GM18520 (cell line): ENCODE measurements at regions not wholly inside any gene's neighbourhood (a gene's known extent, or its start where the extent isn't known, plus 50 kb on each side); places are given as distances from the start of the nearest gene placed in this dataset.

ENCODE experiments used
- ATAC-seq: cut with Tn5 transposase; IDR thresholded peaks from one replicate; pipeline ENCODE4 v1.9.1; 2021; ENCODE audit not compliant: unreplicated experiment

DNA sequence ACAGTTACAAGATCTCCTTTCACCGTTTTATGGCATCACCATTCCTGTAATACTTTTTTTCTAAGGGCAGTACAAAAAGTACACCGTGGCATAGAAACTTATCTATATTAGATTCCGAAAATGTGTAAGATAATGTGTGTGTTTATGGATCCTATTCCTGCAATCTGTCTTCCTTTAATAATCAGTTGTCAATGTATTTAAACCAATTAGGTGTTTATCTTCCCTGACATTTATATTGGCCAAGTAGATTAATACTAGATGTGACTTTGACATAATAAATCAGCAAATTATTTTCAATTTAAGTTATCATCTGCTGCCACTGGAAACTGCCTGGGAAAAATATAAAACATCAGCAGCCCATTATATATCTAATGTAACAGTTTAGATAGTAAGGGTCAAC, 770.3 kb upstream of the ADGRL2 start:
- no peak for ATAC-seq

DNA sequence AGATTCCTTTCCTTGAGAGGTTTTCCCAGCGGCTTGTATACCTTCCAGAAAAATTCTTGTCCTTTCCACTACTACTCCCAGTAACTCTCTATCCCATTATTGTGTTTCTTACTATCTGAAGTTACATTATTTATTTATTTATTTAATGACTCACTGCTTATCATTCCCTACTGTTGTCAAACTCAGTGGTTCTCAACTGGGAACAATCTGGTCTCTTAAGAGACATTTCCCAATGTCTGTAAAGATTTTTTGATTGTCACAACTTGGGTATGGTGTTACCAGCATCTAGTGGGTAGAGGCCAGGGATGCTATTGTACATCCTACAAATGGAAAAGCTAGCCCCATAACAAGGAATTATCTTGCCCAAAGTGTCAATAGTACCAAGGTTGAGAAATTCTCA, 771.5 kb upstream of the ADGRL2 start:
- ATAC-seq = no peak

DNA sequence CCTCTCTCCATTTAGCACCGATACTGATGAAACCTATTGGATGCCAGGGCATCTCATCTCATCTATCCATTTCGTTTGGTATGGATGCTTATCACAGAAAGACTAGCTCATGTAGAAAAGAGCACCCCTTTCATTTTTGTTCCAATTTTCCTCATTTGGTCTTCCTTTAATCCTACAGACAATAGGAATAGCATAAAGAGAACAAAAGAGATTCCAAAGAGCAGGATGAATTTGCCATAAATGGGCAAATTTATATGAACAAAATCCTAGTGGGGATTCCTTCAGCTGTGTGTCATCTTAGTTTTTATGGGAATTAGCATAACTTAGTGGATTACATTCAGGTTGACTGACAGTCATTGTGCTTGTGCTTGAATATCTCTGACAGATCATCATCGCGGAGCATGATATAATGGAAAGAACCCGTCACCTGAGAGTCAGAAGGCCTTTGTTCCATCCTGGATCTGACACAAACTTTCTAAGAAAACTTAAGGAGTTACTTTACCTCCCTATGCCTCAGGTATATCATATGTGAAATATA, 777.5 kb upstream of the ADGRL2 start:
- no peak for ATAC-seq

DNA sequence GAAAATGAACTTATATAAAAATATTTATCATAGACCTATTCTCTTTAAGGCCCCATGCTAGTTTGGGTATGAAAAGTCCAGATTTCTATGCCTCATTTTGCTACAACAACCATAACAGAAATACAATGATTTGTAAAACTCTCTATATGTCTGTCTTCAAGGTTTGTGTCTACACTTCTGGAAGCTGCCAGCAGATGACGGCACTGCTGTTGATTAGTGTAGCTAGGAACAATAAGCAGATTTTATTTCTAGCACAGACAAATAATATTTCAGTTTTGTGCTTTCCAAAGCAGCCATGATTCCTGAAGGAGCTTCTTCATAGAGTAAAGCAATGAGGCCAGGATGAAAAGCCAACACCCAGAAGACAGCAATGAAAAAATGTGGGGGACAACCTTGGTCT, 779.6 kb upstream of the ADGRL2 start:
- no peak for ATAC-seq

DNA sequence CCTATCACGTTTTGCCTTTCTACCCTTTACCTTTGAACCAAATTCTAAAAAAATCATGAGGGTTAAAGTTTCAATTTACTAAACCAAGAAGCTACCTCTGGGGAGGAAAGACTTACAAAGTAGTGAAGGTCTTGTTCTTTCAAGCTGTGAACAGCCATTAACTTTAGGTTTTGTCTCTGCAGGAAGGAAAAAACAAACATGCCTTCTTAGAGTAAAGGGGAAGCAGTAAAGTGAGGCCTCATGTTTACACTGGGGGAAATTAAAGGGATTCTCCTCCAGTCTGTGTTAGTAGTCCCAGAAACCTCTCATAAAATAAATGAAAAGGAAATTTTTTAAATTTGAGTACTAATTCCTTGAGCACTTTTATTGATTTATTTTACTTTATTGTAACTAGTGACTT, 780.2 kb upstream of the ADGRL2 start:
- ATAC-seq = no peak

DNA sequence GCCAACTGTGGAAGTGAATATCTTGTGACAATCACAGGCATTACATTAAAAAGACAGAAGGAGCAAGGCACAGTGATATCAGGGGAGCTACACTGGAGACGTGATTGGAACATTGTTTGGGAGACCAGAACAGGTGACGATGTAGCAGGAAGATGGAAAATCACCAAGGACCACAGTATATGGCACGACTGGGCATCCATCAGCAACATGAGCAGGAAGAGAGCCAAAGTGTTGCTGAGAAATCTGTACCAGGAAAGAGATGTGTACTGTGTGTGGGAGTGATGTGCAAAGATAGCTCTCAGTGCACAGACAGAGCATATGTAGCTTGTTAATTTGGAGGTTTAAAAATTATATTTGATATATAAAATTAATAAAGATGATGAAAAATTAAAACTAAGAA, 790.6 kb upstream of the ADGRL2 start:
- ATAC-seq = no peak

DNA sequence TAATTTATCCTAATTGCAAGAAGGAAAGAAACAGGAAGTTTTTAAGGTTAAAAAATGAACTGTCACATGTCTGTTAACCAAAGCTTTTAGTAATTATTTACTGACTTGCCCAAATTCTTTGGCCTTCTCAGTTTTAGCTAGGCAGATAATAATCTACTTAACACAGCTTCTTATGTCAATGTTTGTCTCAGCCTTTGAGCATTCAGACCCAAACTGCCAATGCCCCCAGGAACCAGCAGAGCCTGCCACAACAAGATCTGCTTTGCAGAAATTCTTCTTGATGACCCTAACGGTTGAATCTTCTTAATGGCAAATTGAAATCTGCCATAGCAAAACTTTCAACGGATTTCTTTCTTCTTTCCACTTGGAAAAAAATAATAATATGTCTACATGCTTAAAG, 792.4 kb upstream of the ADGRL2 start:
- ATAC-seq = no peak

DNA sequence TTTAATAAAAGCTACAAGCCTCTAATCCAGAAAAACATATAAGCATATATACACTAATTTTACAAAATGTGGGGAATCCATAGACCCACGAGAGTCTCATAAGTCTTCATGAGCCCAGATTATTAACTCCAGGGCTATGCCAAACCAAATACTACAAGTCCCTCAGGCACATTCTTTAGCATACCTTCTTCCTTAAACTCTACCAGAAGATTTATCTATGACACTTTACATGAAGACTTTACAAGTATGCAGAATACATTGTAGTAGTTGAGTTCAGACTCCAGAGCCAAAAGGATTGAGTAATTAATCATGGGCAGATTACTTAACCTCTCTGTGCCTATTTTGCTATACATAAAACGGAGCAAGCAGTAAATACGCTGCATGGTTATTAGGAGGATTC, 793.7 kb upstream of the ADGRL2 start:
- ATAC-seq = no peak

DNA sequence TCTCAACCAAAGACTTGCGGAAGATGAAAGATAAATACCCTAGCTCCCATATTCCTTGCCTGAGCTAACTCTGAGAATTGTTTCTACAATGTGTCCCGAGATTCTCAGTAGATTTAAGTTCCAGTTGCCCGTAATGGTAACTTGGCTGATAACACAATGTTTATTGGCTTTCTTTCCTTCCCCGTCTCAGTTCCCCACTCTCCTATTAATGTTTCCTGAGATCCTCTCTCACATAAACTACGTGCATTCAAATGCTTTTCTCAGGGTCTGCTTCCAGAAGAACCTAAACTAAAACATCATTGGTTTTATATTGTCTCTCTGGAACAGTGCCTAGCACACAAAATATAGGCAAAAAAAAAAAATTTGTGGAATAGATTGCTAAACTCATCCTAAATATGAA, 794.2 kb upstream of the ADGRL2 start:
- ATAC-seq = no peak

DNA sequence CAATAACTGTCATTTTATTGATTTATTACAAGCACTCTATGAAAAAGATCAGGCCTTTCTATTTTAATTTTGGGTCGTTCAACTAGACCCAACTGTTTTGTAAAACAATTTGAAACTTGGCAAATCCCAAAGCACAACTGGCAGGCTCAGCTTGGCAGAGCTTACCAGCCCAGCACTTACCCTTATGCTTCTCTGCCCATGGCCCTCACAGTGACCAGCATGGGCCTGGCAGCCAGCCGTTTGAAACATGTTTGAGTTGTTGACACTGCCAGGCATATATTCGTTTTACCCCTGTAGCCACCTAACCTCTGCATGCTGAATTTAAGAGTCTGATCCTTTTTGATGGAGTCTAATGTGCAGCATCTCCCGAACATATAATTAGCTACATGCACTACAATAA, 796.7 kb upstream of the ADGRL2 start:
- ATAC-seq = no peak

DNA sequence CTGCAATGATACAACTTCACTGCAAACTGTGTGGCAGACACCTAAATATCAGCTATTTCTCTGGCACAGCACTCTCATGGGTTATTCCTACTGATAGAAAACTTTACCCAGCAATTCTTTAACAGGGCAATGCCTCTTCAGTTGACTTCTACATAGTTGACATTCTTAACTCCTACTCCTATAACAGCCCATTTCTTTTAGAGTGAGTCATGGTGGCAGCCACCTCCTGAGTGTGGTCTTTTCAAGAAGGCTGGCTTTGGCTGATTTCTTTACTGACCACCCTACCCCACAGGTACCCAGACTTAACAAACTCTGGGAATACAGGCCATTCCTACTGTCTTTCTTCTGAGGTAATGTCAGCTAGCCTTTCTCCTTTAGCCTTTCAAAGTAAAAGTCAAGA, 805.8 kb upstream of the ADGRL2 start:
- ATAC-seq = no peak

DNA sequence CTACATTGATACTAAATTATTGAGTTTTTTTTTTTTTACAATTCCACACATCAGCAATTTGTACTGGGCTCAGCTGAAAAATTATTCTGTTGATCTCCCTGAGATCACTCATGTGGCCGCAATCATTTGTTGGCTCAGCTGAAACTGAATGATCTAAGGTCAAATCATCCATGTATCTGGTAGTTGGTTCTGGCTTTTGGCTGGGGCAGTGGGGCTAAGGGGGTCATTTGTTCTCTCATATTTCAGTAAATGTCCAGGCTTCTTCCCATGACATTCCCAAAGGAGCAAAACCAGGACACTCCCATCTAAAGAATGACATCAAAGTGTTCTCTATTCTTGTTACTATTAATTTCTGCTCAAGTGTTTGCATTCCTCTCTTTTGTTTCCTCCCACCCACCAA, 806.7 kb upstream of the ADGRL2 start:
- ATAC-seq = no peak

DNA sequence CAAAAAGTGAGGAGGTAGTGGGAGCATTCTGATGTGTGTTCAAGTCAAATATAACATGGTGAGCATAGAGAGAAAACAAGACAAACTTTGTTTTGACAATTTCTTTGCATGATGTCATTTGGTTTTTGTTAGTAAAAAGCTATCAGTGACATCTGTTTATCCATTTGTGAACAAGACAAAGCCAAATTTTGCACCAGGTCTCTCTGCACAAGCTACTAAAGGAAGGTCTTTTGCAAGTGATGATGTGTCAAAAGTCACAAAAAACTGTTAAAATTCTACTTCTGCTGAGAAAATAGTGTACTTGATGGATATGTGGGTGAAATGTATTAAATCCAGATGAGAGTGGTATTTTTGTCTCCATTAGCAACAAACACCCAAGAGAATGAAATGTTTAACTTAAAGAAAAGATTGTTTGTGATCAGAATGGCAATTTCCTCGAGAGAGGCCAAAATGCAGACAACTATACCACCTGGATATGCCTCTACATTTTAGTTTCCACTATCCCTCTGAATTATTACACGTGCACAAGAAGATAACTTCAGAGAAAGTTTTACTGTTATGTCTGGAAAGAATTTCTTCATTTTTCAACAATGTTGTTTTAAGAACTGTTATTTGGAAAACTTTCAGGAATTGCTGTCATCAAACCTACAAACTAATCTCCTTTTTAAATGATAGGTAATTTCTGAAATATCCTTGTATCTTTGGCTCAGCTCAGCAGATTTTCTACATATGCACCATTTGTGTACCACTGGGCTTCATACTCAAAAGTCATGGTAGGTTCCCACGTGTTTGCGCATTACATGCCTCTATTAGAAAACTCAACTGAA, 807.4 kb upstream of the ADGRL2 start:
- ATAC-seq = no peak

DNA sequence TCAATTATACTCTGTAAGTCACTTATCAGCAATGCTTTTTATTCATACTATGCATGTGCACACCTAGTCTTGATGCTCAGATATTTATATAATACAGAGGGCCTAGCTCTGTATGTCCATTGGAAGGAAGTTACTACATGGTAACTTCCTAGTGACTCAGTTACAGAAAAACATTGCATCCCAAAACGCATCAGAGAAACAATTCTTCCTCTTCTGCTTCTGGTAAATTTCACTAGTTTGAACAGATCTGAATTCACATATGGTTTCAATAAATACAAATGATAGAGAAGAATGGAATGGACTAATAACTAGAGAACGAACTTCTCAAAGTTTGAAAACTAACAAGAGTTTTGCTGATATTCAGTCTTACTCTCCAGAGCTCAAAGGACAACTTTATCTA, 811.3 kb upstream of the ADGRL2 start:
- no peak for ATAC-seq

DNA sequence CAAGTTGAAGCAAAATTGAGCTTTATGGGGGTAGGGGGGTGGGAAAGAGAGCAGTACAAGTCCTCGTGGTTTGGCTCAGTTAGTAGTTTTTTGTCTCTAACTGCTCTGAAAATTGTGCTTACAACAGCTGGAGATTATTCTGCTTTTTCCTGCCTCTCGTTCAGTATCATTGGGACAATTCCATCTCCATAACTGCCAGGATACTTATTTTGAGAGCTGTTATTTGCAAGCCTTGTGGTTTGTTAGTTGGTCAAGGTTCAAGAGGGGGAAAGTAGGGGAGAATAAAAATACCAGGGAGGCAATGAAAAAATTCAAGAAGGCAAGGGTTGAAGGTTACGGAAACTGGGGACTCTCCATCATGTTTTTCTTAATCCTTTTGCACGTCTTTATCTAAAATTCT, 811.8 kb upstream of the ADGRL2 start:
- no peak for ATAC-seq

DNA sequence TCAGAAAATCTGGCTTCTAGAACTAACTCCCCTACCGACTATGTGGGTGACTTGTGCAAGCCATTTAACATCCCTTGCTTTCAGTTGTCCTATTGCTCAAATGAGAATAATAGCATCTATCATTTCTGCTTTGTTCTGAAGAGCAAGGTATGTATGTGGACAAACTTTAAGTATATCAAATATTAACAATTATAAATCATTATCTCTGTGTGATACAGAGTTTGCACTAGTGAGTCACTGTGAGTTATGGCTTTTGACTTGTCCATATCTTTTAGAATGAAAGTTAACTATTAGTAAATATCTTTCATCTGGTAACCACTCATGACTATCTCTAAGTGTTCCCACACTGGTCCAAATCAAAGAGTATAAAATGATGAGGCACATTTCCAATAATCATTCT, 812.9 kb upstream of the ADGRL2 start:
- ATAC-seq = no peak

DNA sequence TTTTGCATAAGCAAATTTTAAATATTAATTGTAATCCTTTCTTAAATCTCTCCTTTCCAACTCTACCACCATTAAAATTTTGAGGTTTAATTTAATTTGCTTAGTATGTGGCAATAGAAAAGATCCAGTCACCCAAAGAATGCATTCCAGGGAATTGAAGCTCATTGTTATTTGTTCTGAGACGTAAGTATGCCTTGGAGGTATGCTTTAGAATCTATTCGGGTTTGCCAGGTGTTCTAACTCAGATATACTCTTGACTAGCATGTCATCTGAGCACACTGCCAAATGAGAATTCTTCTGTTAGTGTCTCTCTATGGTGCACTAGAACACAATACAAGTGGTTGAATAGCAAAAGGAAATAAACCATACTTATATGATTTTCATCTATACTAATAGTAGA, 813.6 kb upstream of the ADGRL2 start:
- no peak for ATAC-seq

DNA sequence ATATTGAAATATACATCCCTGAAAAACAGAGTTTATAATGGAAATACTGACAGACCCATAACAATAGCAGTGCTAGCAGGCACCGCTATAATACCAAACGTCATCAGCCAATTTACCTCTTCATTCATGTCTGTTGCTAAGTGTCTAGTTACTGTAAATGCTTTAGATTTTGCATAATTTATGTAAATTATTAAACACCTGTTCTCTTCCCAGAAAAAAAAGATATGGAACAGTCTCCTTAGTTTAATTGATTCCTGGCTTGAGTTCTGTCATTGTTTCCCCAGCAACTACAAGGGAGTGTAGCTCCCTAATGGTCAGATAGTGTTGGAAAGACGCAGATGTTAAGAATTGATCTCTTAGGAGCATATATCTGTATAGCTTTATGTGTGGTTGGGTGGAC, 817.9 kb upstream of the ADGRL2 start:
- no peak for ATAC-seq

DNA sequence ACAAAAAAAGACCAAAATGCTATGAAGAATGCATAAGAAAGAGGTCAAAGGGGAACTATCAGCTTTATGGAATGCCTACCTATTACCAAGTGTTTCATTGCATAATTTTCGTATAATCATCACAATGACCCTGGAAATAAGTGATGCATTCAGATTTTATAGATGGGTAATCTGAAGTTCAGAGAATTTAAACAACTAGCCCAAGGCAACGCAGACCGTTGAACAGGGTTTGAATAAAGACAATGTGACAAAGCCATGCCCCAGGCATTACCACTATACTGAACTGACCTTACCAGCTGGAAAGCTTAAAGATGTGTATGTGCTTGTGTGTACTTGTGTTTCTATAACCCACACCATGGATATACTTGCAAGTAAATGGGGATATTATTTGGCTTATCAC, 827.6 kb upstream of the ADGRL2 start:
- no peak for ATAC-seq

DNA sequence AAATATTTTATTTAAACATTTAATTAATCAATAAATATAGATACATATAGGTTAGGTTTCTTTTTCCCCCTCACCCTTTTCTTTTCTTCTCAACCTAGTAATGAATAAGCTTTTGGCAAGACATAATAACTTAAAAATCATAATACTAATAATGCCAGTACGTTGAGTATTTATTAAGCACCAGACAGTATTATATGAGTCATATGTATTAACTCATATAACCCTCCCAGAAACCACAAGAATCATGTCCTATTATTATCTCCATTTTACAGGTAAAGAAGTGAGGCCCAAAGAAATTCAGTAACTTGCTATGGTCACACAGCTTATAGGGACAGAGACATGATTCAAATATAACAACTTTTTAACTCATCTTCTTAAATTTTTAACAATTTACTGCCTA, 834.5 kb upstream of the ADGRL2 start:
- no peak for ATAC-seq

DNA sequence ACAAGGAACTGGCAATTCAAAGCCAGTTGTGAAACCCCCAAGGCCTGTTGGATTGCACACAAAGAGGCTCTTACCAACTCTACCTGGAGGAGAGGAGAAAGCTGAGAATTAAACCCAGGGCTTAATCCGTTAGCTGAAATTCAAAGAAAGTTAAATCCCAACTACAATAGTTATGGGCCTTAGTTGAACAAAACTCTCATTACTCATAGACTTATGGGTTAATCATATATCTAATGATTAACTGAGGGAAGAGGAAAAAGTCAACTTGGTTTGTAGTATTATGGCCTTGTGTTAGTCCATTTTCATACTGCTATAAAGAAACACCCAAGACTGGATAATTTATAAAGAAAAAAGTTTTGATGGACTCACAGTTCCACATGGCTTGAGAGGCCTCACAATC, 838.2 kb upstream of the ADGRL2 start:
- ATAC-seq = no peak

DNA sequence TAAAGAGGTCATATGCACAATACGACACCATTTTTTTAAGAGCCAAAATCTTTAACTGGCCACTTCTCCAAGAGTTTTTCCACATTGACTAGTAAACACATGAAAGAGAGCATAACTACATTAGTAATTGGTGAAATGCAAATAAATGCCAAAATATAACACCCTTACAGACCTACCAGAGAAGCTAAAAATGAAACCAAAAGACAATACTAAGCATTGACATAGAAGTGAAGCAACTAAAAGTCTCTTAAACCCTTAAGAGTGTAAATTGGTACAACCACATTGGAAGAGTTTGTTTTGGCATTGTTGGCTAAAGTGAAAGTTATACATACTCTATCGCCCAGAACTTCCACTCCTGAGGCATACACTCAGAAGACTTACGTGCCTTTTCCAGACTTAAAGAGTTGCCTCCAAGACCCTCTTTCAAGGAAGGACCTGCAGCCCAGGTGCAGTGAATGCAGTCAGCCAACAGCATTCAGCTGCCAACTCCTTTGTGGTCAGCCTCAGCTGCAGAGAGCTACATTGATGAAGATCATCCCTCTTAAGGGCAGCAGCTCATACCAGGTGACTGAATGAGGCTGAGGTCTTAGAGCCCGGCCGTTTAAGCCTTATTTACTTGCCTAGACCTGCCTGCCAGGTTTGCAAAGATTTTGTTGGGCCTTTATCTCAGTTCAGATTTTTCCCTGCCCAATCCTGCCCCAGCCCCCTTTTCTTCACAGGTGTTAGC, 839.1 kb upstream of the ADGRL2 start:
- ATAC-seq = no peak
